B cell (primary cell): ENCODE measurements at regions not wholly inside any gene's neighbourhood (a gene's known extent, or its start where the extent isn't known, plus 50 kb on each side); places are given as distances from the start of the nearest gene placed in this dataset.

Experiments used
- EZH2 ChIP-seq: IDR thresholded peaks from 2 replicates; pipeline ENCODE4 v1.6.1; 2012; ENCODE audit warnings: borderline replicate concordance, low read depth, mild to moderate bottlenecking, moderate library complexity, low read length; ENCODE audit not compliant: insufficient read depth, poor library complexity, severe bottlenecking
- TF ChIP-seq, protein P1 (sequence below): fragments of 200-600 bp; IDR thresholded peaks from one replicate; pipeline ENCODE4 v1.8.0; 2022; ENCODE audit warnings: antibody characterized with exemption, mild to moderate bottlenecking

DNA sequence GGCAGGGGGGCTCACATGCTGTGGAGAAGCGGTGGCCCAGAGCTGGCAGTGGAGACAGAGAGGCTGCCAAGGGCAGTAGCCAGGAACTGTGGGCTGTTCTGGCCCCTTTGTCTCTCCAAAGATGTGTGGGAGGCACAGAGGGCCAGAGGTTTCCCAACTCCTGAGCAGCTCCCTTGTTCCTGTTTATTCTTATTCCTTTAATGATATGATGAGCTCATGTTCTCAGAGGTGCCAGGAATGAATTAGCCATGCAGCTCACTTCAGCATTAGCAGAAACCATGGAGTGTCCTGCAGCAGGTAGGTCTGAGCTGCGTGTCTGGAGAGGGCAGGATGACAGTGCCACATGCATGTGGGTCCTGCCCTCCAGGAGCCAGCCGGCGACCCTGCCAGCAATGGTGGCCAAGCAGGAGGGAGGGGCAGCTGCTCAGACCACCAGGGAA lies 77.9 kb upstream of the FZD7 start:
- TF ChIP-seq, protein P1, sequence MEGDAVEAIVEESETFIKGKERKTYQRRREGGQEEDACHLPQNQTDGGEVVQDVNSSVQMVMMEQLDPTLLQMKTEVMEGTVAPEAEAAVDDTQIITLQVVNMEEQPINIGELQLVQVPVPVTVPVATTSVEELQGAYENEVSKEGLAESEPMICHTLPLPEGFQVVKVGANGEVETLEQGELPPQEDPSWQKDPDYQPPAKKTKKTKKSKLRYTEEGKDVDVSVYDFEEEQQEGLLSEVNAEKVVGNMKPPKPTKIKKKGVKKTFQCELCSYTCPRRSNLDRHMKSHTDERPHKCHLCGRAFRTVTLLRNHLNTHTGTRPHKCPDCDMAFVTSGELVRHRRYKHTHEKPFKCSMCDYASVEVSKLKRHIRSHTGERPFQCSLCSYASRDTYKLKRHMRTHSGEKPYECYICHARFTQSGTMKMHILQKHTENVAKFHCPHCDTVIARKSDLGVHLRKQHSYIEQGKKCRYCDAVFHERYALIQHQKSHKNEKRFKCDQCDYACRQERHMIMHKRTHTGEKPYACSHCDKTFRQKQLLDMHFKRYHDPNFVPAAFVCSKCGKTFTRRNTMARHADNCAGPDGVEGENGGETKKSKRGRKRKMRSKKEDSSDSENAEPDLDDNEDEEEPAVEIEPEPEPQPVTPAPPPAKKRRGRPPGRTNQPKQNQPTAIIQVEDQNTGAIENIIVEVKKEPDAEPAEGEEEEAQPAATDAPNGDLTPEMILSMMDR, result no peak
- no peak for TF ChIP-seq EZH2
